T-helper 2 cell (primary cell): ENCODE measurements at regions not wholly inside any gene's neighbourhood (a gene's known extent, or its start where the extent isn't known, plus 50 kb on each side); places are given as distances from the start of the nearest gene placed in this dataset.
A peak's percentile ranks its signal among the peaks of the same experiment; 100 is the strongest.
"Not testable (repeated sequence)": the region's sequence is repeated elsewhere in the genome, so short reads cannot be mapped to it uniquely, and the experiment has no call there.

ENCODE experiments used
- DNase-seq, 5 experiments: peaks; one replicate each; pipeline versions ENCODE4 v3.0.0 to v3.0.0-alpha.2; 2012 to 2022

- not testable (repeated sequence) for DNase-seq
These were observed 76.5 kb upstream of the LINC00632 start for GRCh38 chrX:140633105-140633504.

DNA sequence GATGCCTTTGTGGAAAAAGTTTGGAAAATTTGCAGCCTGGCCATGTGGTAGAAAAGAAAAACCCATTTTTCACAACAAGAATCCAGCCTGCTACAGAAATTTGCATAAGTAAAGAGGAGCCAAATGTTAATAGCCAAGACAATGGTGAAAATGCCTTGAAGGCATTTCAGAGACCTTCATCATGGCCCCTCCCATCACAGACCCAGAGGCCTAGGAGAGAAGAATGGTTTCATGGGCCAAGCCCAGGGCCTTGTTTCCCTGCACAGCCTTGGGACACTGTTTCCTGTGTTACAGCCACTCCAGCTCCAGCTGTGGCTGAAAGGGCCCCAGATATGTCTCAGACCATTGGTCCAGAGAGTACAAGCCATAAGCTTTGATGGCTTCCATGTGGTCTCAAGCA lies 101.4 kb upstream of the LINC00632 start:
- no peak for DNase-seq

- DNase-seq, result no peak
These were observed 97.3 kb upstream of the SOX3 start for GRCh38 chrX:140602140-140602539.

DNA sequence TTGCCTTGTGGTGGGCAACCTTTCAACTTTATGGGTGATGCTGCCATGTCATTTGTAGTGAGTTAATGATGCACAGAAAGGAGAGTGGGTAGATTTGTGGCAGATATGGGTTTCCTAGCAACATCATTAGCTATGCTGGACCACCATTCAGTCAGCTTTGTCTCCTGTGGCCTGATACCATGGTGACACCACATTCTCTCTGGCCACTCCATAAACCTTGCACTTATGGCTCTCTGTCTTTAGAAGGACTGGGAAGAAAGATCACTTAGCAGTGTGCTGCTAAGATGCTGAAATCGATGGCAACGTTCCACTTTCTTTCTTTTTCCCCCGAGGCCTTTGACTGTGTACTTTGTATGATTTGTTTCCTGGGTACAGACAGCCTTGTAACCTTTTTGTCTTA lies 95.0 kb upstream of the SOX3 start:
- no peak for DNase-seq

DNA sequence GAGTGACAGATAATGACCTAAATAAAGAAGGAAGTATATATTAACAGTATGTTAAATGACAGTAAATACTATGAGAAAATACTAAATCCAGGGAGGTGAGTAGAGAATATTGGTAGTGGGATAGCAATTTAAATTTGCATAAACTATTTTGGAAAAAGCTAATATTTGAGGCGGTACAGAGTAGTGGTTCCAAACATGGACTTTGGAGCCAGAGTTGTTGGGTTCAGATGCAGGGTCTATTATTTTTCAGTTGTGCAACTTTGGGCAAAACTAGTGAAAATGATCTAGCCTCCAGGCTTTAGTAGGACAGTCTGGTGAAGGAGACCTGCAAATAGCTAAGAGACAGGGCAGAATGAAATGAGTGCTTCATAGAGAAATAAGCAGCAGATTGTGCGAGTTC lies 84.8 kb upstream of the SOX3 start:
- no peak for DNase-seq

DNA sequence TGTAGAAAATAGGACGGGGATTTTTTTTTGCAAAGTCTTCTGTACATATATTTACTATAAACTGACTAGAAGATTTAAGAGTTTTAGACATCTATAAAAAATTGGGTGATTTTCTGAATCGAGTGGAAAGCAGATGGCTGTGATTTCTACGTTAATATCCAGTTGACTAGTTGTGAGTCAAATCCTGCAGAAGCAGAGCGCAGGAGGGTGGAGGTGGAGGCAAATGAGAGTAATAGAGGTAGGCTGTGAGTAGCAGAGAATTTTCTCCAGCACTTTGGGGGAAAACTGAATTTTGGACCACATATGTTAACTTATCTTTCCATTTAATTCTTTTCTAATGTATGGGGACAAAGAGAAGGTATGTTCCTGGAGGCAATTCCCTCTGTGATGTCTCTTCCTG lies 82.1 kb upstream of the SOX3 start:
- DNase-seq, result no peak

- no peak for DNase-seq
These were observed 75.6 kb upstream of the SOX3 start for GRCh38 chrX:140580478-140580877.

- DNase-seq, result peak in 1 of 5 experiments; percentile 67
These were observed 67.9 kb upstream of the SOX3 start for GRCh38 chrX:140572724-140573123.

- no peak for DNase-seq
These were observed 59.0 kb upstream of the SOX3 start for GRCh38 chrX:140563893-140564292.
